Stimulated activated CD8-positive, alpha-beta memory T cell treated with anti-CD3 and anti-CD28 coated beads, Interleukin-15, amount 100 ng/mL, for 24 hours (primary cell): ENCODE measurements at regions not wholly inside any gene's neighbourhood (a gene's known extent, or its start where the extent isn't known, plus 50 kb on each side); places are given as distances from the start of the nearest gene placed in this dataset.

Experiments
- DNase-seq: peaks from one replicate; pipeline ENCODE4 v3.0.0-alpha.2; 2020; ENCODE audit warnings: low read depth

DNA sequence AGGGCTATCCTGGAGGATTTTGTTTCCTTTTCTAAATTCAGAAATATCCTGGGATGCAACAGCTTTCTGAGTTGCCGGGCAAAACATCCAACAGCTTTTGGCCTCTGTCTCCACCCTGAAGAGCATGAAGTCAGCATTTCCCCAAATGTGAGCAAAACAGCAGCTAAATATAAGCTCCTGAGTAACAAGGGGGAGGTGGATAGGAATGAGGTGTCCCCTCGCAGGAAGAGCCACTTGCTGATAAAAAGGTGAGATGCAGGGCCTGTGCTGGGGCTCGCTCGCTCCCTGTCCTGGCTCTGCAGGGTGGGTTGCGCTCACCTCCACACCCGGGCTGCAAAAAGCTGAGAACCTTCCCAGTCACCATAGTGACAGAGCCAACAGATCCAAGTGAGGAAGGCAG, 264.3 kb downstream of the ZEB1 start:
- DNase-seq: no peak

DNA sequence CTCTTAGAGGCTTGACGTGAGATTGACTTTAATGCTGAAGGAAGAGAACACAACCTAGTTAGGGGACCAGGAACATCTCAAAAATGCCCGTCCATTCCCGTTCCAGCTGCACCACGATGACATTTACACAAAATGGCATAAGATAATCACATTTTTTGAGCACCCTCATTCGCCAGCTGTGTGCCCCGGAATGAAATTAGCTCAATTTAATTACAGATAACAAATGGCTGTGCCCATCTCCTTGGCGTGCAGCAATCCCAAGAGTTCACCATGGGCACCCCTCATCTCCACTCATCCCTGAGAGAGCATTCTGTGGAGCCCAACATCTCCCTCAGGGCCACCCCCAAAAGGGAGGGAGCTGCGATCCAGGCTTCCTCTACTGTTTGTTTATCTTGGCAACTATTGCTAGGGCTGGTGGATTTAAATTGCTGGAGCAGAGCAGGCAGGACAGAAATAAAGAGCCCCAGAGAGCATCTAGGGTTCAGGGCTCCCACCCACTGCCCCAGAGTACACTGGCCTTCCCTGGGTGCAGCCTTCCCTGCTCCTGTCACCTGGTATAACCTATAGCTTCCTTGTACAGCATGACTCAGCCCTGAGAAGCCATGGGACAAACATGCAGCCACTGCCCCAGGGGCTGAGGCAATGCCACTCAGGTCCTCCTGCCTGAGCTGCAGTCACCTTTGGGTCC, 263.5 kb downstream of the ZEB1 start:
- DNase-seq: no peak

DNA sequence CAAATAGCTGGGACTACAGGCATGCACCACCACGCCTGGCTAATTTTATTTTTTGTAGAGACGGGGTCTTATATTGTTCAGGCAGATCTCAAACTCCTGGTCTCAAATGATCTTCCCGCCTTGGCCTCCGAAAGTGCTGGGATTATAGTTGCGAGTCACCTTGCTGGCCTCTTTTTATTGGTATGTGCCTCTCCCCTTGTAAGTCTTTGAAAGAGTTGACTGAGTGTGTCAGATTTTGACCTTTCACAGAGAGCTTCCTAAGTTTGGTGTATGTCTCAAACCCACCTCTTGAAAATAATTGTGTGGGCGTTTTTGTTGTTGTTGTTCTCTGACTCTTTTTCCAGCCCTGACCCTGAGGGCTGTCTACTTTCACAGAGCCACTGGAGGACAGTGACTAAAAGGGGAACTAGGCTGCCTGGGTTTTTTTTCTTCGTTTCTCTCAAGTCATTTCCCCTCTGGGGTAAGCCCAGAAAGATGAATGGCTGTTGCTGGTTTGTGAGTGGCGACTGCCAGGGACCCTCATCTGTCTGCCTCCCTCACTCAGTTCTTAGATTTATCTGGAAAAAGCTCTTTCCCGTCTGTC, 262.8 kb downstream of the ZEB1 start:
- no peak for DNase-seq

GRCh38 chr10:31580646-31581045, 261.6 kb downstream of the ZEB1 start:
- DNase-seq: no peak
